ENCODE measurements at regions not wholly inside any gene's neighbourhood (a gene's known extent, or its start where the extent isn't known, plus 50 kb on each side); places are given as distances from the start of the nearest gene placed in this dataset.
"Not testable (repeated sequence)": the region's sequence is repeated elsewhere in the genome, so short reads cannot be mapped to it uniquely, and the experiment has no call there.

GRCh38 chr1:53398576-53399365, 60.4 kb upstream of the DMRTB1 start:
- DNase-seq (ENCODE audit: low read depth in 1 of 2, low spot score in 1 of 2) = no peak

GRCh38 chr1:53399370-53400133, 59.6 kb upstream of the DMRTB1 start:
- not testable (repeated sequence) for DNase-seq (ENCODE audit: low read depth in 1 of 2, low spot score in 1 of 2)

GRCh38 chr1:53400761-53401674, 58.2 kb upstream of the DMRTB1 start:
- DNase-seq (ENCODE audit: low read depth in 1 of 2, low spot score in 1 of 2) = no peak

GRCh38 chr1:53401813-53402745, 57.1 kb upstream of the DMRTB1 start:
- no peak for DNase-seq (ENCODE audit: low read depth in 1 of 2, low spot score in 1 of 2)

- DNase-seq (ENCODE audit: low read depth in 1 of 2, low spot score in 1 of 2) = no peak
These were observed 56.1 kb upstream of the DMRTB1 start for GRCh38 chr1:53402891-53403655.

GRCh38 chr1:53405737-53406136, 53.5 kb upstream of the DMRTB1 start:
- DNase-seq (ENCODE audit: low read depth in 1 of 2, low spot score in 1 of 2) = no peak

- DNase-seq (ENCODE audit: low read depth in 1 of 2, low spot score in 1 of 2) = no peak
These were observed 52.5 kb upstream of the DMRTB1 start for GRCh38 chr1:53406551-53407235.

GRCh38 chr1:53408013-53408754, 51.0 kb upstream of the DMRTB1 start:
- DNase-seq (ENCODE audit: low read depth in 1 of 2, low spot score in 1 of 2) = no peak

GRCh38 chr1:53408755-53409129, 50.5 kb upstream of the DMRTB1 start:
- no peak for DNase-seq (ENCODE audit: low read depth in 1 of 2, low spot score in 1 of 2)

- no peak for DNase-seq (ENCODE audit: low read depth in 1 of 2, low spot score in 1 of 2)
These were observed 50.0 kb upstream of the DMRTB1 start for GRCh38 chr1:53409233-53409632.
